ENCODE measurements at regions not wholly inside any gene's neighbourhood (a gene's known extent, or its start where the extent isn't known, plus 50 kb on each side); places are given as distances from the start of the nearest gene placed in this dataset.

DNA sequence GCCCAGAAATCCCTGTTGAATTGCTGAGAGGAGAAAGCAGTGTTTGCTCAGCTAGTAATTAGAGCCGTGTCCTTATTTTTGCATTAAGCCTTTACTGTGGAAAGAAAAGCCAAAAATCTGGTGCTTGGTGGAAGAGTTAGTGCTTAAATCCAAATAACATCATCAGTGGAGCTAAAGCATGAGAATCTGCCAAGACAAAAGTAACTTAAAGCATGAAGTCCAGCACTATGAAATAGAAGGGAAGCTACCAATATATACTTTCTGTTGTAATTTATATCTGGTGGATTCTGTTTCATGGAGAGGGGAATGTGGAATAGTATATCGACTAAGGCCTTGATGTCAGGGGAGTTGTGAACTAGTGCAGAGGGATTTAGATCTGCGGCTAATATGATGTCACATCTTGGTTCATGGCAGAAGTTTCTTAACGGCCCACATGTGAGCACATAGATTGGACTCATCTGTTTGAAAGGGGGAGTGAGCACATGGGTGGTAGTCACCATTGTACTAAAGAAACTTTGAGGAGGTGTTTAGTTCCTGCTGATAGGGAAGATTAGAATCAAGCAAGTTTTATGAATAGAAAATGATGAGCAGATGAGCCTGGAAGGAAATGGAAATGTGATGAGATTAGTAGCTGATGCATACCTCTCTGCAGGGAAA is 224.4 kb upstream of the MTNR1B start:
- DNase-seq (ENCODE audit: low spot score): no peak
- in situ Hi-C loops (cut with MboI; ENCODE audit: low pct_unique_long_range_greater_than_20kb, low sequenced_read_pairs, unreplicated experiment): no loop called here
- no peak for TF ChIP-seq CTCF (IDR thresholded peaks at IDR 0.05; ENCODE audit: extremely low read depth, insufficient read depth, missing control alignments)

DNA sequence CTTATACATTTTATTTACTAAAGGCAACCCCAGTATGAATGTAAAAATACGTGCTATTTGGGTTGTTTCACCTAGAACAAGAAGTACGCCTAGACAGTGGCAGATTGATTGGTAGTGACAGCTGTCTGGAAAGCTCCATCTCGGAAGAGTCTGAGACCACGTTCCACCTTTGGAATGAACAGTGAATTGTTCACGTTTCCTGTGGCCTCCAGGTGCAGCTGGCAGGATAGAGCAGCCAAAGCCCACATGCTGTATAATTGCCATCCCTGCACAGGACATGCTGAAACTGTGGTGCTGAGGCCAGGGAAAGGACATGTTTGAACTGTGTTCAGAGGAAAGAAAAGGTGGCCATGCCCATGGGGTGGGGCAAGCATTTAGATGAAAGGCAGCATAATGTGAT is 218.7 kb upstream of the MTNR1B start:
- no peak for DNase-seq (ENCODE audit: low spot score)
- in situ Hi-C loops (cut with MboI; ENCODE audit: low pct_unique_long_range_greater_than_20kb, low sequenced_read_pairs, unreplicated experiment): no loop called here
- no peak for TF ChIP-seq CTCF (IDR thresholded peaks at IDR 0.05; ENCODE audit: extremely low read depth, insufficient read depth, missing control alignments)

DNA sequence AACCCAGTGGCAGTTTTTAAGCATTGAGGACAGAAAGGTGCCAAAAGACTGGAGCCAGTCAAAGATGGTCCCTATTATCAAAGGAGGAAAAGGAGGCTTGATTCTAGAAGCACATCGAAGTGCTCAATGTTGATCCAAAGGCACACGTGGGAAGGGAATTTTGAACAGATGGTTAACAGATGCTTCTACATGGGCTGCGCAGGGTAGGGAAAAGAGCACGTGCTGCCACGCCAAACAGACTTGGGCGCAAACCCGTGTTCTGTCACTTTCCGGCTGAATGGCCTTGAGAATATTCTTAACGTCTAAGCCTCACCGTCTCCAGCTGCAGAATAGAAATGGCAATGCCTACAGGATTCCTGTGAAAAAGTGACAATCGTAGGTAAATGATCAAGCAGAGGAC is 217.9 kb upstream of the MTNR1B start:
- in situ Hi-C loops (cut with MboI; ENCODE audit: low pct_unique_long_range_greater_than_20kb, low sequenced_read_pairs, unreplicated experiment): no loop called here
- TF ChIP-seq CTCF (IDR thresholded peaks at IDR 0.05; ENCODE audit: extremely low read depth, insufficient read depth, missing control alignments): no peak
- DNase-seq (ENCODE audit: low spot score): no peak

- in situ Hi-C loops (cut with MboI; ENCODE audit: low pct_unique_long_range_greater_than_20kb, low sequenced_read_pairs, unreplicated experiment): no loop called here
- TF ChIP-seq CTCF (IDR thresholded peaks at IDR 0.05; ENCODE audit: extremely low read depth, insufficient read depth, missing control alignments): no peak
- no peak for DNase-seq (ENCODE audit: low spot score)
Measured at GRCh38 chr11:92752122-92752521, 217.3 kb upstream of the MTNR1B start.

GRCh38 chr11:92753161-92753560 is 216.3 kb upstream of the MTNR1B start:
- DNase-seq (ENCODE audit: low spot score): no peak
- TF ChIP-seq CTCF (IDR thresholded peaks at IDR 0.05; ENCODE audit: extremely low read depth, insufficient read depth, missing control alignments): no peak
- in situ Hi-C loops (cut with MboI; ENCODE audit: low pct_unique_long_range_greater_than_20kb, low sequenced_read_pairs, unreplicated experiment): no loop called here

- in situ Hi-C loops (cut with MboI; ENCODE audit: low pct_unique_long_range_greater_than_20kb, low sequenced_read_pairs, unreplicated experiment): no loop called here
- DNase-seq (ENCODE audit: low spot score): no peak
- TF ChIP-seq CTCF (IDR thresholded peaks at IDR 0.05; ENCODE audit: extremely low read depth, insufficient read depth, missing control alignments): no peak
Measured at GRCh38 chr11:92758241-92758780, 211.1 kb upstream of the MTNR1B start.
